Large intestine (tissue), 3 donors: ENCODE measurements at regions not wholly inside any gene's neighbourhood (a gene's known extent, or its start where the extent isn't known, plus 50 kb on each side); places are given as distances from the start of the nearest gene placed in this dataset.

ENCODE experiments used
- DNase-seq, 2 donors: peaks; one replicate each; pipeline versions ENCODE4 v3.0.0 to v3.0.0-alpha.2; 2013
- H3K27ac ChIP-seq: one replicate; pipeline ENCODE4 v1.5.1; 2013; ENCODE audit warnings: low read length
- H3K27me3 ChIP-seq: 2 replicates; pipeline ENCODE4 v1.6.1; 2013; ENCODE audit warnings: low read length; ENCODE audit not compliant: control insufficient read depth, insufficient read depth
- H3K36me3 ChIP-seq: 2 replicates; pipeline ENCODE4 v1.6.1; 2013; ENCODE audit warnings: low read length; ENCODE audit not compliant: control insufficient read depth, insufficient read depth
- H3K4me1 ChIP-seq: one replicate; pipeline ENCODE4 v1.6.1; 2013; ENCODE audit warnings: low read length; ENCODE audit not compliant: control insufficient read depth, insufficient read depth
- H3K4me3 ChIP-seq: one replicate; pipeline ENCODE4 v1.5.1; 2013; ENCODE audit warnings: low read length
- H3K9me3 ChIP-seq: one replicate; pipeline ENCODE4 v1.6.1; 2013; ENCODE audit warnings: mild to moderate bottlenecking, low read depth, low read length, moderate library complexity; ENCODE audit not compliant: control insufficient read depth
- WGBS: methylation state at CpG from one replicate; pipeline ENCODE4 v1.1.5; 2013; ENCODE audit warnings: low lambda C conversion rate; ENCODE audit not compliant: insufficient coverage; 5-methylcytosine and 5-hydroxymethylcytosine counted together

DNA sequence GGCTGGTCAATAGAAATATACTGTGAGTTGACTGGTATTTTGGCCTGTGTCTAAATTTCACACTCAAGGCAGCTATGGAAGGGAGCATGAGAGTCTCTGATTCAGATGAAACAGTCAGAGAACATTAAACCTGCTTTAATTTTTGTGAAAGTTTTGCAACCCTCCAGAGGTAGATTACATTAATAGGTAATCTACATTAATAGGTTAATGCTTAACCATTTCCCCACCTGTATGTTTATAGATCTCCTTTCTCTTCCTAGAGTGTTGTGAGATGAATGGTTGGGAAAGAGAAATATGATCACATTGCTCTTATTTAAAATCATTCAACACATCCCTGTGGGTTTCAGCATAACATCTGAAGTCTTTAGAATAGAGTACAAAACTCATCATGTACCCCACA is 586.9 kb upstream of the DPPA4 start:
- Histone ChIP-seq H3K27ac (no peak overlapping the region), H3K4me3 (no peak overlapping the region), H3K4me1 (no peaks in the 10 kb centered on the region), H3K27me3 (no peaks in the 10 kb centered on the region), H3K9me3 (no peaks in the 10 kb centered on the region), H3K36me3 (no peaks in the 10 kb centered on the region)
- DNase-seq = no peak

DNA sequence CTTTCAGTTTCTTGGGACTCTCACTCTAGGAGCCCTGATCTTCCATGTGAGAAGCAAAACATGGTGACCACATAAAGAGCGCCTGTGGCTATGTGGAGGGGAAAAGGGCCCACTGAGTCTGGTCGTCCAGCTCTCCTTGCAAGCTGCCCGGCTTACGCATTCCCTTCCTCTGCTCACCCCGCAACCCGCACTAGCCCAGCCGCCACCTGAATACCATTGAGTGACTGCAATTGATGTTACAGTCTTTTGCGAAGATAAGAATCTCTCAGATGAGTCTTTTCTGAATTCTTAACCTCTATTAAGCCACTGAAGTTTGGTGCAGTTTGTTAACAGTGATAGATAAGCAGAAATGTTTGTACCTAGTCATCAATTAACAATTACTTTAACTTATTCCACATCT is 589.0 kb upstream of the DPPA4 start:
- WGBS = no CpG with 5 or more reads among the region's 8 CpGs
- H3K27ac ChIP-seq = no peak overlapping the region
- no peaks in the 10 kb centered on the region for H3K36me3 ChIP-seq
- no peaks in the 10 kb centered on the region for H3K9me3 ChIP-seq
- H3K4me1 ChIP-seq = no peaks in the 10 kb centered on the region
- no peak overlapping the region for H3K4me3 ChIP-seq
- DNase-seq = no peak
- H3K27me3 ChIP-seq = no peaks in the 10 kb centered on the region

DNA sequence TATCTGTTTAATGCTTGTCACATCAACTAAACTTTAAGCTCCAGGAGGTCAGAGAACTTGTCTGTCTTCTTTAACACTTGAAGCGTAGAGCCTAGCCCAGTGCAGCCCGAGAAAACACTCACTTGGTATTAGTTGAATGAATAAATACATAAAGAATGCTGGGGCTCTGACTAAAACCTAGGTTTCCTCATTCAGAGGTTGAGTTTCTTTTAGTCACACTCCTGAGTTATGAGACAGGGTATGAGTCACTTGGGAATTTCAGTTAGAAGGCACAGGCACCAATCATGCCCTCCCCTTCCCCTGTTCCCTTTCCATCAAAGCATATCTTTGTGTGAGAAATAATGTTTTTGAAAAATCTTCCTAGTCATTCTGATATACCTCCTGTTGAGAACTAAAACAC is 589.8 kb upstream of the DPPA4 start:
- no peak overlapping the region for H3K4me3 ChIP-seq
- DNase-seq = no peak
- H3K36me3 ChIP-seq = no peaks in the 10 kb centered on the region
- WGBS = 100% methylated on average over 1 of the region's 2 CpGs
- H3K4me1 ChIP-seq = no peaks in the 10 kb centered on the region
- no peak overlapping the region for H3K27ac ChIP-seq
- H3K27me3 ChIP-seq = no peaks in the 10 kb centered on the region
- H3K9me3 ChIP-seq = no peaks in the 10 kb centered on the region

DNA sequence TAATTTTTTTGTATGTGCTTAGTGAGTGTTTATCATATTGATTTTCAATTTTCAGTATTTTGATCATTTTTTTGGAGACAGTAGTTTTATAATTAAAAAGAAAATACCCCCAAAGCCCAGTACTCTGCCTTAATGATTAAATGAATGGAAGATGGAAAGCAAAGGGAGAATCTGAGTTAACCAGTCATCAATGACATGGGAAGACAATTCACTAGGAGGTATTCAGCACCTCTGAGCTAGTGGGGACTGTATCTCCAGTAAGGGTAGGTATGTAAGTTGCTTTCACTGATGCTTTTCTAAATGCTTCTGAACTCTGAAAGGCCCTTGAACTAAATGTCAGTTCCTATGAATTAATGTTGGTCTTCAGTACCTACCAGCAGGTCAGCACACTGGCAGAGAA is 590.4 kb upstream of the DPPA4 start:
- no peak for DNase-seq
- Histone ChIP-seq H3K4me3 (no peak overlapping the region), H3K9me3 (no peaks in the 10 kb centered on the region), H3K36me3 (no peaks in the 10 kb centered on the region), H3K4me1 (no peaks in the 10 kb centered on the region), H3K27me3 (no peaks in the 10 kb centered on the region), H3K27ac (no peak overlapping the region)

DNA sequence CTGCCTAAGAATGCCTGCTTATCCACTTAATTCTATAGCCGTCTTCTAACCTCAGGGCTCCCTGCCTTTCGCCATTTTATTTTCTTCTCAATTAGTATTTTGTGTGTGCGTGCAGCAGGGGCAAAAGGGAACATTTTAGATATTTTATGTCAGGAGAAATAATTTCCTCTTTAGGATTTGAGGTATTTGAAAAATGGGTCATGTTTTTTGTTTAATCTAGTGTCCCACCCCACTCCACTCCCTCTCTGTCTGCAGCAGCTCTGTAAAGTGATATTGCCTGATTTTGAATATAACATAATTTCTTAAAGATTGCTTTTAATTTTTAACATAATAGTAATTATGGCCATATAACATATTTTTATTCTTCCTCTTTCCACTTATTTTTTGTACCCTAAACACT is 593.2 kb upstream of the DPPA4 start:
- Histone ChIP-seq H3K27ac (no peak overlapping the region), H3K9me3 (no peaks in the 10 kb centered on the region), H3K27me3 (no peaks in the 10 kb centered on the region), H3K4me1 (no peaks in the 10 kb centered on the region), H3K36me3 (no peaks in the 10 kb centered on the region), H3K4me3 (no peak overlapping the region)
- WGBS = no CpG with 5 or more reads among the region's 3 CpGs
- no peak for DNase-seq

DNA sequence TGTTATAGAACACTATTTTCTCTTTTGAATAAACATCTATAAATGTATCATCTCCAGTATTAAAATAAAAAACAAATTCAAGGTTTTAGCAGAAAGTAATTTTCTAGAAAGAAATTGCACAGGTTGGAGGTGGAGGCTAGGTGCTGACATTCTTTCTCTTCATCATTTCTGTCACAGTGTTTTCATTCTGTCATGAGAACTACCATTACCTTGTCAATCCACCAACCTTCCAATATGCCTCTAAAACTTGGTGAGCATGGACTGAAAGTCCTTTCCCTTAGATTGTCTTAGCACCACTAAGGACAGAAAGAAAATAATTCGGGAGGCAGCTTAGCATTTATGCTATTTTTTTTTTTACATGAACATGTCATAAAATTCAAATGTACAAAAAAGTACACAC is 596.2 kb upstream of the DPPA4 start:
- Histone ChIP-seq H3K27me3 (no peaks in the 10 kb centered on the region), H3K4me3 (no peak overlapping the region), H3K36me3 (no peaks in the 10 kb centered on the region), H3K4me1 (no peaks in the 10 kb centered on the region), H3K27ac (no peak overlapping the region), H3K9me3 (no peaks in the 10 kb centered on the region)
- DNase-seq = no peak
- WGBS = 63% methylated on average over 1 of the region's 1 CpG

DNA sequence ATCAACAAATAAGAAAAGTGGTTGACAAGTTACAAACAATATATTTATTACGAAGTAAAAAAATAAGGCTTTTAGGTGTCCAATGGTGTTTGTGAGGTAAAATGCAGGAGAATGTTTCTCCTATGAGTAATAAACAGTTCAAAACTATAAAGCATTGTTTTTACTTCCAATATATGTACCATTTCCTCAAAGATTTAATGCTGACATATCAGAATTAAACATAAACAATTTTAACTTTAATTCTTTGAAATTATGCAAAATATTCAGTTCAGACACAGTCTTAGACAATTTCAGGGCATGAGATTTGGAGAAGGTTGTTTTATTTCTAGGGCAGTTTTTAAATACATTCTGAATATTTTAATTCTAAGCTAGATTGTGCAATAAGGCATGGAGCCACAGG is 602.5 kb upstream of the DPPA4 start:
- Histone ChIP-seq H3K36me3 (no peaks in the 10 kb centered on the region), H3K27me3 (no peaks in the 10 kb centered on the region), H3K27ac (no peak overlapping the region), H3K9me3 (no peaks in the 10 kb centered on the region), H3K4me3 (no peak overlapping the region), H3K4me1 (no peaks in the 10 kb centered on the region)
- no peak for DNase-seq
- 43% methylated on average over 1 of the region's 1 CpG for WGBS

DNA sequence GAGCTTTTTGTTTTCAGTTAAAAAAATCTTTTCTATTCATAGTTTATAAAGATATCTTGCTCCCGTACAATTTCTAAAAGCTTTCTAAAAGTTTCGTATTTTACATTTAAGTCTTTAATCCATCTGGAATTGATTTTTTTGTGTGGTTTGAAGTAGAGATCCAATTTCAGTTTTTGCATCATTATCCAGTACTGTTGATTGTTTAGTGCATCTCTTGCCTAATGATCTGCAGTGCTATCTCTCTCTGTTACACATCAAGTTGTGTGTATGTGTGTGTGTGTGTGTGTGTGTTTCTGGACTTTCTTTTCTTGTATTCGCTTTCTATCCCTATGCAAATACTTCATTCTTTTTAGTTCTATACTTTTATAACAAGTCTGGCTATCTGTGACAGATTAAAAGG is 605.8 kb upstream of the DPPA4 start:
- H3K9me3 ChIP-seq = no peaks in the 10 kb centered on the region
- H3K4me3 ChIP-seq = no peak overlapping the region
- H3K27me3 ChIP-seq = no peaks in the 10 kb centered on the region
- DNase-seq = no peak
- H3K36me3 ChIP-seq = no peaks in the 10 kb centered on the region
- H3K27ac ChIP-seq = no peak overlapping the region
- 100% methylated on average over 2 of the region's 3 CpGs for WGBS
- H3K4me1 ChIP-seq = no peaks in the 10 kb centered on the region

DNA sequence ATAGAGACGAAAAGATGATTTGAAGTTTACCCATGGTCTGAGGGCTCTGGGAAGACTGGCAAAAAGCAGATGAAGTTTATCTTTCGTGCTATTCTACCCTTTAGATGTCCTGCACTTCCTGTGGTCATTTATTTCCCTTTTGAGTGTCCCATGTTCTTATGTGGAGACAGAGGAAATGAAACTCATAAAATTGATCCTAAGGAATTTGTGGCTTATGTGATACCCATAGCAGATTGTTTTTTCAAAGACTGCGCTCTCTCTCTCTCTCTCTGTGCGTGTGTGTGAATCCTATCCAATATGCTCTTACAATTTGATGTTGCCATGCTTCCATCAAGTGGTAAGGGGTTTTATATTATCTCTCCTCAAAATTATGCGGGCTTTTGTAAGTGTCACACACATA is 607.5 kb upstream of the DPPA4 start:
- no peak overlapping the region for H3K27ac ChIP-seq
- no peaks in the 10 kb centered on the region for H3K4me1 ChIP-seq
- no peak overlapping the region for H3K4me3 ChIP-seq
- no peaks in the 10 kb centered on the region for H3K9me3 ChIP-seq
- 100% methylated on average over 1 of the region's 5 CpGs for WGBS
- no peaks in the 10 kb centered on the region for H3K36me3 ChIP-seq
- H3K27me3 ChIP-seq = no peaks in the 10 kb centered on the region
- no peak for DNase-seq

DNA sequence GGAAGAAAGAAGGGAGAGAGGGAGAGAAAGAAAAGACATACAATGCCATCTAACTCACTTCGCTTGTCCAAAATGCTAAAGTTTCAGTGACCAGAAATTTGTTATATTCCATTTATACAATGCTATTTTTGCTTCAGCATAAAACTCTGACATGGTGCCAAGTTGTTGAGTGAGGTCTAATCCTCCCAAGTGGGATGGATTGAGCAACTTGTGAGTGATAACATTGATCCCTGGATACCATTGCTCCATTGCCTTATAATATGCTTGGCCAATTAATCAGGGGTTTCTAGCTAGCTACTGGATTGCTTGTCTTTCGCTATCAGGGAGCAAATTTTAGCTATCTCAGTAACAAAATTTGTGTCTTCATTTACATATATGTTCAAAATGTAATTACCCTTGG is 615.6 kb upstream of the DPPA4 start:
- Histone ChIP-seq H3K4me1 (no peaks in the 10 kb centered on the region), H3K27ac (no peak overlapping the region), H3K4me3 (no peak overlapping the region), H3K36me3 (no peaks in the 10 kb centered on the region), H3K27me3 (no peaks in the 10 kb centered on the region), H3K9me3 (no peaks in the 10 kb centered on the region)
- no peak for DNase-seq
- 83% methylated on average over 1 of the region's 2 CpGs for WGBS

DNA sequence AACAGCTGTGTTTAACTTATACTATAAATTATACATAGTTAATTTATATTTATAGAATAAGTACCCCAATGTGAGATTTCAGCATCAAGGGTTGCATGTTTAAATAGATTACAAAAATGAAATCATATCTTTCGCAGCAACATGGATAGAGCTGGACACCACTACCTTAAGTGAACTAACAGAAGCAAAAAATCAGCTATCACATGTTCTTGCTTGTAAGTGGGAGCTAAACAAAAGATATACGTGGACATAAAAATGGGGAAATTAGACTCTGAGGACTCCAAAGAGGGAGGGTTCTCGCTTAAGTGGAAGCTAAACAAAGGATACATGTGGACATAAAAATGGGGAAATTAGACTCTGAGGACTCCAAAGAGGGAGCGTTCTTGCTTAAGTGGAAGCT is 626.5 kb upstream of the DPPA4 start:
- Histone ChIP-seq H3K27ac (no peak overlapping the region), H3K4me1 (no peaks in the 10 kb centered on the region), H3K4me3 (no peak overlapping the region), H3K9me3 (no peaks in the 10 kb centered on the region), H3K36me3 (no peaks in the 10 kb centered on the region), H3K27me3 (no peaks in the 10 kb centered on the region)
- DNase-seq = no peak
- 94% methylated on average over 2 of the region's 4 CpGs for WGBS
